Neural progenitor cell (in vitro differentiated cells): ENCODE measurements at regions not wholly inside any gene's neighbourhood (a gene's known extent, or its start where the extent isn't known, plus 50 kb on each side); places are given as distances from the start of the nearest gene placed in this dataset.

Source experiments
- CTCF ChIP-seq: fragments of 200-600 bp; sonication (generic); IDR thresholded peaks from 2 replicates; pipeline ENCODE4 v1.5.1; 2017; ENCODE audit warnings: antibody characterized with exemption, mild to moderate bottlenecking
- EZH2phosphoT487 ChIP-seq: fragments of 200-600 bp; sonication (generic); IDR thresholded peaks from 2 replicates; pipeline ENCODE4 v1.6.1; 2017; ENCODE audit warnings: antibody characterized with exemption

GRCh38 chr16:85495259-85495658, 117.9 kb upstream of the GSE1 start:
- no peak for TF ChIP-seq CTCF
- no peak for TF ChIP-seq EZH2phosphoT487
